ENCODE measurements at regions not wholly inside any gene's neighbourhood (a gene's known extent, or its start where the extent isn't known, plus 50 kb on each side); places are given as distances from the start of the nearest gene placed in this dataset.

- Histone ChIP-seq H3K9me3 (no peaks in the 10 kb centered on the region), H3K27ac (no peak overlapping the region), H3K4me1 (no peaks in the 10 kb centered on the region), H3K27me3 (no peaks in the 10 kb centered on the region), H3K4me3 (no peak overlapping the region), H3K36me3 (no peaks in the 10 kb centered on the region)
- DNase-seq (no peak), ATAC-seq (no peak)
- TF ChIP-seq CTCF (IDR thresholded peaks at IDR 0.05 in 4 of 5, conservative IDR thresholded peaks at IDR 0.05 in 1 of 5) (no peak), POLR2A (IDR thresholded peaks at IDR 0.05) (no peak)
- intact Hi-C loops (cut with DNase I; ENCODE audit: low total_unique reads) (no loop called here), in situ Hi-C loops (cut with MboI; ENCODE audit: low sequenced_read_pairs in 4 of 4) (no loop called here)
Measured at GRCh38 chr21:14827468-14827867, 237.3 kb downstream of the NRIP1 start.

- H3K9me3 ChIP-seq, result no peaks in the 10 kb centered on the region
- H3K4me3 ChIP-seq, result no peak overlapping the region
- no peaks in the 10 kb centered on the region for H3K27me3 ChIP-seq
- no peak overlapping the region for H3K27ac ChIP-seq
- no peak for DNase-seq
- H3K36me3 ChIP-seq, result no peaks in the 10 kb centered on the region
- no peaks in the 10 kb centered on the region for H3K4me1 ChIP-seq
- ATAC-seq, result no peak
- no peak for TF ChIP-seq CTCF (IDR thresholded peaks at IDR 0.05 in 4 of 5, conservative IDR thresholded peaks at IDR 0.05 in 1 of 5)
- TF ChIP-seq POLR2A (IDR thresholded peaks at IDR 0.05), result no peak
- in situ Hi-C loops (cut with MboI; ENCODE audit: low sequenced_read_pairs in 4 of 4), result no loop called here
- intact Hi-C loops (cut with DNase I; ENCODE audit: low total_unique reads), result no loop called here
Measured at GRCh38 chr21:14826630-14827029, 238.2 kb downstream of the NRIP1 start.

GRCh38 chr21:14825514-14825974 lies 239.3 kb downstream of the NRIP1 start:
- Histone ChIP-seq H3K27ac (no peak overlapping the region), H3K36me3 (no peaks in the 10 kb centered on the region), H3K4me1 (no peaks in the 10 kb centered on the region), H3K27me3 (no peaks in the 10 kb centered on the region), H3K9me3 (no peaks in the 10 kb centered on the region), H3K4me3 (no peak overlapping the region)
- intact Hi-C loops (cut with DNase I; ENCODE audit: low total_unique reads) (no loop called here), in situ Hi-C loops (cut with MboI; ENCODE audit: low sequenced_read_pairs in 4 of 4) (no loop called here)
- no peak for TF ChIP-seq CTCF (IDR thresholded peaks at IDR 0.05 in 4 of 5, conservative IDR thresholded peaks at IDR 0.05 in 1 of 5)
- no peak for TF ChIP-seq POLR2A (IDR thresholded peaks at IDR 0.05)
- DNase-seq, result no peak
- ATAC-seq, result no peak

- in situ Hi-C loops (cut with MboI; ENCODE audit: low sequenced_read_pairs in 4 of 4), result no loop called here
- no peak for TF ChIP-seq POLR2A (IDR thresholded peaks at IDR 0.05)
- no peak for TF ChIP-seq CTCF (IDR thresholded peaks at IDR 0.05 in 4 of 5, conservative IDR thresholded peaks at IDR 0.05 in 1 of 5)
- Histone ChIP-seq H3K27me3 (no peaks in the 10 kb centered on the region), H3K9me3 (no peaks in the 10 kb centered on the region), H3K4me3 (no peak overlapping the region), H3K4me1 (no peaks in the 10 kb centered on the region), H3K27ac (no peak overlapping the region), H3K36me3 (no peaks in the 10 kb centered on the region)
- ATAC-seq, result no peak
- intact Hi-C loops (cut with DNase I; ENCODE audit: low total_unique reads), result no loop called here
- DNase-seq, result no peak
Measured at GRCh38 chr21:14824126-14824525, 240.7 kb downstream of the NRIP1 start.

- no peaks in the 10 kb centered on the region for H3K9me3 ChIP-seq
Measured at GRCh38 chr21:14817311-14817710, 247.5 kb downstream of the NRIP1 start.

More at GRCh38 chr21:14817311-14817710, 247.5 kb downstream of the NRIP1 start:
- no peak for DNase-seq
- no peaks in the 10 kb centered on the region for H3K4me1 ChIP-seq
- TF ChIP-seq CTCF (IDR thresholded peaks at IDR 0.05 in 4 of 5, conservative IDR thresholded peaks at IDR 0.05 in 1 of 5) (no peak), POLR2A (IDR thresholded peaks at IDR 0.05) (no peak)
- no peak overlapping the region for H3K4me3 ChIP-seq
- in situ Hi-C loops (cut with MboI; ENCODE audit: low sequenced_read_pairs in 4 of 4), result no loop called here
- H3K27me3 ChIP-seq, result no peaks in the 10 kb centered on the region
- intact Hi-C loops (cut with DNase I; ENCODE audit: low total_unique reads), result no loop called here
- no peaks in the 10 kb centered on the region for H3K36me3 ChIP-seq
- no peak for ATAC-seq
- H3K27ac ChIP-seq, result no peak overlapping the region
